Karpas-422 (cell line): ENCODE measurements at regions not wholly inside any gene's neighbourhood (a gene's known extent, or its start where the extent isn't known, plus 50 kb on each side); places are given as distances from the start of the nearest gene placed in this dataset.

Experiments used
- DNase-seq: peaks from one replicate; pipeline ENCODE4 v3.0.0-alpha.2; 2015
- H2AFZ ChIP-seq: fragments of 200-600 bp; sonication (generic); 2 replicates; pipeline ENCODE4 v1.6.1; 2014; ENCODE audit warnings: antibody characterized with exemption, low read length, mixed read lengths
- H3K27ac ChIP-seq: fragments of 200-600 bp; sonication (generic); 2 replicates; pipeline ENCODE4 v1.5.1; 2014; ENCODE audit warnings: mild to moderate bottlenecking, low read length, moderate library complexity
- H3K27me3 ChIP-seq: fragments of 200-600 bp; sonication (generic); 2 replicates; pipeline ENCODE4 v1.6.1; 2014; ENCODE audit warnings: low read length, mixed read lengths
- H3K36me3 ChIP-seq: fragments of 200-600 bp; sonication (generic); 2 replicates; pipeline ENCODE4 v1.6.1; 2014; ENCODE audit warnings: low read length, mixed read lengths; ENCODE audit not compliant: insufficient read depth
- H3K4me1 ChIP-seq: fragments of 200-600 bp; sonication (generic); 2 replicates; pipeline ENCODE4 v1.6.1; 2014; ENCODE audit warnings: mild to moderate bottlenecking, low read length, mixed read lengths
- H3K4me2 ChIP-seq: fragments of 200-600 bp; sonication (generic); 2 replicates; pipeline ENCODE4 v1.6.1; 2014; ENCODE audit warnings: low read length, low read depth, mild to moderate bottlenecking; ENCODE audit not compliant: poor library complexity, severe bottlenecking
- H3K4me3 ChIP-seq: fragments of 200-600 bp; sonication (generic); 2 replicates; pipeline ENCODE4 v1.5.1; 2014; ENCODE audit warnings: mild to moderate bottlenecking, antibody characterized with exemption, low read length, mixed read lengths
- H3K79me2 ChIP-seq: fragments of 200-600 bp; sonication (generic); 2 replicates; pipeline ENCODE4 v1.6.1; 2014; ENCODE audit warnings: mild to moderate bottlenecking, low read length, mixed read lengths
- H3K9ac ChIP-seq: fragments of 200-600 bp; sonication (generic); 2 replicates; pipeline ENCODE4 v1.6.0; 2014; ENCODE audit warnings: low read length
- H3K9me2 ChIP-seq: fragments of 200-600 bp; sonication (generic), shearing (Covaris generic); replicated peaks from 2 replicates; pipeline ENCODE4 v1.6.0; 2014; ENCODE audit warnings: mild to moderate bottlenecking, low read length, moderate library complexity; ENCODE audit not compliant: insufficient read depth
- H3K9me3 ChIP-seq: fragments of 300-700, 200-600 bp; sonication (generic); 2 replicates; pipeline ENCODE4 v1.6.1; 2014; ENCODE audit warnings: low read length, mixed read lengths
- H4K20me1 ChIP-seq: fragments of 200-600 bp; sonication (generic); 2 replicates; pipeline ENCODE4 v1.6.1; 2014; ENCODE audit warnings: mild to moderate bottlenecking, antibody characterized with exemption, low read length, low read depth; ENCODE audit not compliant: insufficient read depth

- no peak overlapping the region for H3K9ac ChIP-seq
- H3K9me2 ChIP-seq, result no peaks in the 10 kb centered on the region
- H4K20me1 ChIP-seq, result no peaks in the 10 kb centered on the region
- DNase-seq, result no peak
- no peaks in the 10 kb centered on the region for H3K27me3 ChIP-seq
- no peaks in the 10 kb centered on the region for H3K79me2 ChIP-seq
- H3K4me1 ChIP-seq, result no peaks in the 10 kb centered on the region
- no peaks in the 10 kb centered on the region for H3K9me3 ChIP-seq
- H3K4me2 ChIP-seq, result no peak overlapping the region
- no peak overlapping the region for H2AFZ ChIP-seq
- no peaks in the 10 kb centered on the region for H3K36me3 ChIP-seq
- H3K27ac ChIP-seq, result no peak overlapping the region
- no peak overlapping the region for H3K4me3 ChIP-seq
Measured at GRCh38 chr2:2747797-2748301, 416.8 kb upstream of the MYT1L start.

- Histone ChIP-seq H3K79me2 (no peaks in the 10 kb centered on the region), H3K9me2 (no peaks in the 10 kb centered on the region), H2AFZ (no peak overlapping the region), H3K4me2 (no peak overlapping the region), H3K9ac (no peak overlapping the region), H3K4me3 (no peak overlapping the region), H4K20me1 (no peaks in the 10 kb centered on the region), H3K4me1 (no peaks in the 10 kb centered on the region), H3K27me3 (no peaks in the 10 kb centered on the region), H3K27ac (no peak overlapping the region), H3K9me3 (no peaks in the 10 kb centered on the region), H3K36me3 (no peaks in the 10 kb centered on the region)
- DNase-seq, result no peak
Measured at GRCh38 chr2:2746731-2747130, 415.7 kb upstream of the MYT1L start.

- Histone ChIP-seq H3K4me1 (no peaks in the 10 kb centered on the region), H4K20me1 (no peaks in the 10 kb centered on the region), H3K4me2 (no peak overlapping the region), H3K9ac (no peak overlapping the region), H3K27me3 (no peaks in the 10 kb centered on the region), H3K4me3 (no peak overlapping the region), H3K79me2 (no peaks in the 10 kb centered on the region), H2AFZ (no peak overlapping the region), H3K9me2 (no peaks in the 10 kb centered on the region), H3K9me3 (no peaks in the 10 kb centered on the region), H3K36me3 (no peaks in the 10 kb centered on the region), H3K27ac (no peak overlapping the region)
- no peak for DNase-seq
Measured at GRCh38 chr2:2744958-2745715, 414.1 kb upstream of the MYT1L start.

- Histone ChIP-seq H3K4me2 (no peak overlapping the region), H3K27me3 (no peaks in the 10 kb centered on the region), H3K4me1 (no peaks in the 10 kb centered on the region), H2AFZ (no peak overlapping the region), H4K20me1 (no peaks in the 10 kb centered on the region), H3K9me2 (no peaks in the 10 kb centered on the region), H3K36me3 (no peaks in the 10 kb centered on the region), H3K27ac (no peak overlapping the region), H3K9me3 (no peaks in the 10 kb centered on the region), H3K4me3 (no peak overlapping the region), H3K9ac (no peak overlapping the region), H3K79me2 (no peaks in the 10 kb centered on the region)
- no peak for DNase-seq
Measured at GRCh38 chr2:2744107-2744506, 413.0 kb upstream of the MYT1L start.

- H3K9ac ChIP-seq, result no peak overlapping the region
- no peaks in the 10 kb centered on the region for H3K79me2 ChIP-seq
- H3K27me3 ChIP-seq, result no peaks in the 10 kb centered on the region
- DNase-seq, result no peak
- H3K27ac ChIP-seq, result no peak overlapping the region
- H3K4me1 ChIP-seq, result no peaks in the 10 kb centered on the region
- no peaks in the 10 kb centered on the region for H4K20me1 ChIP-seq
- no peaks in the 10 kb centered on the region for H3K36me3 ChIP-seq
- H3K4me3 ChIP-seq, result no peak overlapping the region
- H2AFZ ChIP-seq, result no peak overlapping the region
- no peak overlapping the region for H3K4me2 ChIP-seq
- no peaks in the 10 kb centered on the region for H3K9me2 ChIP-seq
- no peaks in the 10 kb centered on the region for H3K9me3 ChIP-seq
Measured at GRCh38 chr2:2743164-2743571, 412.1 kb upstream of the MYT1L start.

DNA sequence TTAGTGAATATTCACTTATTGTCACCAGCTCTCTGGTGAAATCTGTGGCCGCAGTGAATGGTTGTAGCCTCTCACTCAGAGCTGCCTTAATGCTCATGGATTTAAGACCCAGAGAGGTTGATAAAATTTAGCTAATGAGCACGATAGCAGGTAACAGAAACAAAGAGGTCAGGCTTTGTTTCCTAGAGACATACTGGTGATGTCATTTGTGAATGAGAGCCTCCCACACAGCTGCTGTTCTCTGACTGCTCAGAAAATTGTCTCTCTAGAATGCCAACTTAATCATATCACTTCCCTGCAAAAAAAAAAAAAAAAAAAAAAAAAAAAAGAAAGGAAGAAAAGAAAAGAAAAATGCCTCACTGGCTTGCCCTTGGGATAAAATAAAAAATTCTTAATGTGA is 411.7 kb upstream of the MYT1L start:
- Histone ChIP-seq H3K27me3 (no peaks in the 10 kb centered on the region), H3K9me2 (no peaks in the 10 kb centered on the region), H4K20me1 (no peaks in the 10 kb centered on the region), H3K4me1 (no peaks in the 10 kb centered on the region), H3K4me3 (no peak overlapping the region), H3K36me3 (no peaks in the 10 kb centered on the region), H3K27ac (no peak overlapping the region), H3K4me2 (no peak overlapping the region), H3K79me2 (no peaks in the 10 kb centered on the region), H2AFZ (no peak overlapping the region), H3K9me3 (no peaks in the 10 kb centered on the region), H3K9ac (no peak overlapping the region)
- no peak for DNase-seq

DNA sequence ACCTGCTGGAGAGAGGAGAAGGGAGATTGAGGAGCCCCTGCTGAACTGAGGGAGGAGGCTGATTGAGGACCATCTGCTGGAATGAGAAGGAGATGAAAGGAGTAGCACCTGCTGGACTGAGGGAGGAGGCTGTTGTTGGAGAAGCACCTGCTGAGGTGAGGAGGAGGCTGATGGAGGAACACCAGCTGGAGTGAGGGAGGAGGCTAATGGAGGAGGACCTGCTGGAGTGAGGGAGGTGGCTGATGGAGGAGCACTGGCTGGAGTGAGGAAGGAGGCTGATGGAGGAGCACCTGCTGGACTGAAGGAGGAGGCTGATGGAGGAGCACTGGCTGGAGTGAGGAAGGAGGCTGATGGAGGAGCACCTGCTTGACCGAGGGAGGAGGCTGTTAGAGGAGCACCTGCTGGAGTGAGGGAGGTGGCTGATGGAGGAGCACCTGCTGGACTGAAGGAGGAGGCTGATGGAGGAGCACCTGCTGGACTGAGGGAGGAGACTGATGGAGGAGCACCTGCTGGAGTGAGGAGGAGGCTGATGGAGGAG is 409.2 kb upstream of the MYT1L start:
- no peaks in the 10 kb centered on the region for H3K9me2 ChIP-seq
- H2AFZ ChIP-seq, result no peak overlapping the region
- H3K36me3 ChIP-seq, result no peaks in the 10 kb centered on the region
- no peak overlapping the region for H3K4me2 ChIP-seq
- no peaks in the 10 kb centered on the region for H3K27me3 ChIP-seq
- no peaks in the 10 kb centered on the region for H4K20me1 ChIP-seq
- no peak overlapping the region for H3K9ac ChIP-seq
- no peaks in the 10 kb centered on the region for H3K9me3 ChIP-seq
- no peak for DNase-seq
- H3K27ac ChIP-seq, result no peak overlapping the region
- H3K4me1 ChIP-seq, result no peaks in the 10 kb centered on the region
- H3K4me3 ChIP-seq, result no peak overlapping the region
- no peaks in the 10 kb centered on the region for H3K79me2 ChIP-seq

DNA sequence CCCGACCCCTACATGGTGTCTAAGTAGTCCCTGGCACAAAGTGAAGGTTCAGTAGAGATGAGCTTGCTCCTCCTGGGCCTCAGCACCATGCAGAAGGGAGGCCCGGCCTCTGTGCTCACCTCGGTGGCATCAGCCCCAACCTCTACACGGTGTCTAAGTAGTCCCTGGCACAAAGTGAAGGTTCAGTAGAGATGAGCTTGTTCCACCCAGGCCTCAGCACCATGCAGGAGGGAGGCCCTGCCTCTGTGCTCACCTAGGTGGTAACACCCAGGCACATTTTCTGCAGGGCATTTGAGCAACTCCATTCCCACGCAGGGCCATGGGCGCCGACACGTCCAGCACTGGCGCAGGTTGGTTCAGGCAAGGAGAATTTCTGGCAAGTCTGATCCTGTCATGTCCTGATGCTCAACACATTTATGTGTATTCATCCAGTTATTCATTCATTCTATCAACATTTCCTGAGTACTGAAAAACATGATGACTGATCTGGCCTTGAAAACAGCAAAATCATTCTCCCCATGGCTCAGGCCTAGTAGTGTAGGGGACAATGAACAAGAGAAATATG is 408.2 kb upstream of the MYT1L start:
- Histone ChIP-seq H3K4me2 (no peak overlapping the region), H3K27ac (no peak overlapping the region), H3K9ac (no peak overlapping the region), H3K9me2 (no peaks in the 10 kb centered on the region), H3K79me2 (no peaks in the 10 kb centered on the region), H3K4me1 (no peaks in the 10 kb centered on the region), H3K4me3 (no peak overlapping the region), H3K36me3 (no peaks in the 10 kb centered on the region), H4K20me1 (no peaks in the 10 kb centered on the region), H2AFZ (no peak overlapping the region), H3K9me3 (no peaks in the 10 kb centered on the region), H3K27me3 (no peaks in the 10 kb centered on the region)
- DNase-seq, result no peak
